H1 (cell line): ENCODE measurements at regions not wholly inside any gene's neighbourhood (a gene's known extent, or its start where the extent isn't known, plus 50 kb on each side); places are given as distances from the start of the nearest gene placed in this dataset.

Experiments used
- CTCF ChIA-PET: fragments of 300-600 bp; sonication (Branson Sonifier 250); formaldehyde crosslinking; loops from one replicate; lab custom pipeline; 2021; ENCODE audit not compliant: partially characterized antibody; lab: Charles Lee
- POLR2A ChIA-PET: fragments of 300-600 bp; sonication (Branson Sonifier 250); formaldehyde crosslinking; loops from one replicate; lab custom pipeline; 2021; ENCODE audit warnings: inconsistent platforms; ENCODE audit not compliant: partially characterized antibody; lab: Charles Lee
- DNase-seq, 2 experiments: peaks; one replicate each; pipeline versions ENCODE4 v3.0.0 to v3.0.0-alpha.2; 2010 to 2022; ENCODE audit warnings: low spot score in 2 of 2, low read depth in 1 of 2, mixed read lengths in 1 of 2
- FAIRE-seq: peaks from 2 replicates; lab custom pipeline; 2011; peaks lifted over from hg19 to GRCh38; lab: Jason Lieb, UNC
- H2AFZ ChIP-seq: 2 replicates; pipeline ENCODE4 v1.8.1; 2012; ENCODE audit warnings: low read length, inconsistent platforms
- H2AK5ac ChIP-seq: 2 replicates; pipeline ENCODE4 v1.6.1; 2013; ENCODE audit warnings: low read depth, low read length
- H2BK120ac ChIP-seq: replicated peaks from 2 replicates; pipeline ENCODE3; 2013; ENCODE audit warnings: low read depth, low read length, inconsistent platforms
- H2BK12ac ChIP-seq: 2 replicates; pipeline ENCODE4 v1.6.1; 2013; ENCODE audit warnings: low read depth, low read length
- H2BK15ac ChIP-seq: 2 replicates; pipeline ENCODE4 v1.6.1; 2013; ENCODE audit warnings: low read length
- H2BK20ac ChIP-seq: 2 replicates; pipeline ENCODE4 v1.6.1; 2013; ENCODE audit warnings: low read length
- H2BK5ac ChIP-seq: 2 replicates; pipeline ENCODE4 v1.6.1; 2013; ENCODE audit warnings: low read depth, low read length
- H3K14ac ChIP-seq: 2 replicates; pipeline ENCODE4 v1.6.1; 2013; ENCODE audit warnings: inconsistent platforms; ENCODE audit not compliant: insufficient read length
- H3K18ac ChIP-seq: 2 replicates; pipeline ENCODE4 v1.6.1; 2013; ENCODE audit warnings: low read length; ENCODE audit errors: extremely low read depth
- H3K23ac ChIP-seq: 2 replicates; pipeline ENCODE4 v1.6.1; 2013; ENCODE audit warnings: inconsistent platforms; ENCODE audit not compliant: insufficient read length
- H3K23me2 ChIP-seq: 2 replicates; pipeline ENCODE4 v1.6.1; 2013; ENCODE audit warnings: low read depth, low read length
- H3K27ac ChIP-seq: 2 replicates; pipeline ENCODE4 v1.6.1; 2011; ENCODE audit warnings: low read depth, low read length, inconsistent platforms
- H3K27me3 ChIP-seq, 4 experiments: replicated peaks in 1 of 4; 1 replicate in 1 of 4; 2 replicates in 3 of 4; pipeline versions ENCODE4 v1.6.1 to v1.8.1; 2011 to 2013; ENCODE audit warnings: low read length in 3 of 4, mild to moderate bottlenecking in 3 of 4, inconsistent platforms in 2 of 4, mixed read lengths in 2 of 4, moderate library complexity in 1 of 4; ENCODE audit not compliant: control insufficient read depth in 3 of 4, insufficient read depth in 3 of 4; ENCODE audit errors: extremely low read depth in 1 of 4
- H3K36me3 ChIP-seq, 4 experiments: 2 replicates each; pipeline versions ENCODE4 v1.6.1 to v1.8.1; 2011 to 2013; ENCODE audit warnings: mild to moderate bottlenecking in 4 of 4, low read length in 3 of 4, moderate library complexity in 2 of 4, control low read depth in 1 of 4, inconsistent platforms in 1 of 4; ENCODE audit not compliant: insufficient read depth in 4 of 4, control insufficient read depth in 2 of 4
- H3K4ac ChIP-seq: replicated peaks from 2 replicates; pipeline ENCODE3; 2013; ENCODE audit warnings: low read length, low read depth, mixed read lengths, inconsistent platforms; ENCODE audit not compliant: insufficient read length
- H3K4me1 ChIP-seq, 4 experiments: replicated peaks in 1 of 4; 1 replicate in 1 of 4; 2 replicates in 3 of 4; pipeline versions ENCODE4 v1.6.1 to v1.8.1; 2011 to 2013; ENCODE audit warnings: low read length in 3 of 4, inconsistent platforms in 2 of 4, mixed read lengths in 1 of 4; ENCODE audit not compliant: insufficient read depth in 4 of 4, control insufficient read depth in 3 of 4
- H3K4me2 ChIP-seq, 2 experiments: 2 replicates each; pipeline versions ENCODE4 v1.6.1 to v1.8.1; 2011 to 2013; ENCODE audit warnings: low read depth in 2 of 2, low read length in 2 of 2, control low read depth in 1 of 2, inconsistent platforms in 1 of 2, mild to moderate bottlenecking in 1 of 2; ENCODE audit not compliant: insufficient read depth in 1 of 2
- H3K4me3 ChIP-seq, 4 experiments: fragments of 200-600, 300-600 bp in 1 of 4; sonication (generic), shearing (Covaris generic), sonication (Bioruptor Twin) in 1 of 4; 2 replicates each; pipeline versions ENCODE4 v1.5.1 to v1.8.1; 2011 to 2016; ENCODE audit warnings: low read length in 4 of 4, low read depth in 3 of 4, control low read depth in 2 of 4, inconsistent platforms in 2 of 4, mild to moderate bottlenecking in 2 of 4, mixed read lengths in 1 of 4, moderate library complexity in 1 of 4; ENCODE audit not compliant: insufficient read depth in 2 of 4; ENCODE audit errors: extremely low read depth in 1 of 4
- H3K56ac ChIP-seq: replicated peaks from 2 replicates; pipeline ENCODE3; 2013; ENCODE audit warnings: low read depth, mild to moderate bottlenecking, mixed read lengths, low read length, inconsistent platforms; ENCODE audit not compliant: insufficient read length
- H3K79me1 ChIP-seq: 2 replicates; pipeline ENCODE4 v1.6.1; 2013; ENCODE audit warnings: low read depth, low read length, control low read depth
- H3K79me2 ChIP-seq, 2 experiments: 2 replicates each; pipeline versions ENCODE4 v1.6.1 to v1.8.1; 2012 to 2013; ENCODE audit warnings: low read length in 2 of 2, mild to moderate bottlenecking in 2 of 2, inconsistent platforms in 1 of 2; ENCODE audit not compliant: insufficient read depth in 2 of 2, control insufficient read depth in 1 of 2
- H3K9ac ChIP-seq, 4 experiments: replicated peaks in 1 of 4; 1 replicate in 1 of 4; 2 replicates in 3 of 4; pipeline versions ENCODE4 v1.6.1 to v1.8.1; 2011 to 2013; ENCODE audit warnings: low read depth in 3 of 4, low read length in 3 of 4, control low read depth in 2 of 4, mild to moderate bottlenecking in 2 of 4, moderate library complexity in 2 of 4, inconsistent platforms in 1 of 4; ENCODE audit errors: extremely low read depth in 1 of 4
- H3K9me3 ChIP-seq, 2 experiments: 2 replicates each; pipeline versions ENCODE4 v1.6.1 to v1.8.1; 2012 to 2013; ENCODE audit warnings: mild to moderate bottlenecking in 2 of 2, moderate library complexity in 2 of 2, control low read depth in 1 of 2, inconsistent platforms in 1 of 2, low read depth in 1 of 2, low read length in 1 of 2, mixed read lengths in 1 of 2; ENCODE audit not compliant: insufficient read depth in 2 of 2
- H4K20me1 ChIP-seq, 2 experiments: replicated peaks in 1 of 2; 2 replicates each; pipeline versions ENCODE3 to v1.8.1; 2011 to 2013; ENCODE audit warnings: inconsistent platforms in 2 of 2, low read length in 2 of 2, mild to moderate bottlenecking in 1 of 2; ENCODE audit not compliant: insufficient read depth in 2 of 2, control insufficient read depth in 1 of 2
- H4K5ac ChIP-seq: 2 replicates; pipeline ENCODE4 v1.6.1; 2013; ENCODE audit warnings: low read length, low read depth, mixed read lengths, inconsistent platforms; ENCODE audit not compliant: insufficient read length
- H4K8ac ChIP-seq: 2 replicates; pipeline ENCODE4 v1.8.0; 2013; ENCODE audit warnings: mild to moderate bottlenecking, moderate library complexity, low read length, inconsistent platforms; ENCODE audit not compliant: insufficient read depth; ENCODE audit errors: extremely low read depth
- H4K91ac ChIP-seq: replicated peaks from 2 replicates; pipeline ENCODE3; 2013; ENCODE audit warnings: low read length, mixed read lengths, inconsistent platforms; ENCODE audit not compliant: insufficient read length
- ASH2L ChIP-seq: fragments of 200-600, 300-600 bp; sonication (generic); IDR thresholded peaks from one replicate; pipeline ENCODE4 v1.7.1; 2017; ENCODE audit warnings: low read length
- BACH1 ChIP-seq: IDR thresholded peaks from 2 replicates; pipeline ENCODE4 v1.6.1; 2012; ENCODE audit warnings: low read length, improper control_type of control experiment
- BRCA1 ChIP-seq: IDR thresholded peaks from 2 replicates; pipeline ENCODE4 v1.6.1; 2012; ENCODE audit warnings: low read depth, low read length, improper control_type of control experiment
- EGR1 ChIP-seq: IDR thresholded peaks from 2 replicates; pipeline ENCODE4 v1.6.1; 2011; ENCODE audit warnings: low read depth, low read length, borderline replicate concordance
- EZH2 ChIP-seq: fragments of 200-600 bp; sonication (generic); IDR thresholded peaks from 2 replicates; pipeline ENCODE4 v1.7.1; 2012; ENCODE audit warnings: low read depth, mild to moderate bottlenecking, moderate library complexity, low read length, inconsistent platforms; ENCODE audit not compliant: severe bottlenecking
- HDAC2 ChIP-seq, 2 experiments: fragments of 300-600 bp in 1 of 2; sonication (generic) in 1 of 2; IDR thresholded peaks; 2 replicates each; pipeline ENCODE4 v1.6.1; 2011 to 2012; ENCODE audit warnings: low read depth in 2 of 2, low read length in 2 of 2, mild to moderate bottlenecking in 2 of 2, moderate library complexity in 2 of 2, borderline replicate concordance in 1 of 2, inconsistent platforms in 1 of 2
- POLR2A ChIP-seq, 2 experiments: IDR thresholded peaks; 1 replicate in 1 of 2; 2 replicates in 1 of 2; pipeline ENCODE4 v1.6.1; 2011; ENCODE audit warnings: low read depth in 2 of 2, low read length in 2 of 2, mild to moderate bottlenecking in 2 of 2; ENCODE audit errors: control extremely low read depth in 1 of 2
- POLR2AphosphoS5 ChIP-seq: IDR thresholded peaks from 2 replicates; pipeline ENCODE4 v1.6.1; 2011; ENCODE audit warnings: low read depth, low read length
- SP1 ChIP-seq: IDR thresholded peaks from 2 replicates; pipeline ENCODE4 v1.6.1; 2011; ENCODE audit warnings: low read depth, low read length
- SP2 ChIP-seq: IDR thresholded peaks from 2 replicates; pipeline ENCODE4 v1.6.1; 2012; ENCODE audit warnings: mild to moderate bottlenecking, low read length, inconsistent platforms
- TAF7 ChIP-seq: optimal IDR thresholded peaks from 2 replicates; pipeline ENCODE3; 2011; ENCODE audit warnings: low read depth, mild to moderate bottlenecking, inconsistent platforms, low read length, moderate library complexity, borderline replicate concordance
- YY1 ChIP-seq: IDR thresholded peaks from 2 replicates; pipeline ENCODE4 v1.6.1; 2011; ENCODE audit warnings: low read depth, mild to moderate bottlenecking, low read length
- WGBS, 2 experiments: shearing (Covaris generic) in 1 of 2; methylation state at CpG; one replicate each; pipeline versions ENCODE4 v1.1.6 to v1.1.7; 2013 to 2015; ENCODE audit warnings: low lambda C conversion rate in 2 of 2, mixed read lengths in 2 of 2, inconsistent platforms in 1 of 2, low coverage in 1 of 2, missing lambda C conversion rate in 1 of 2; ENCODE audit not compliant: insufficient replicate concordance in 2 of 2, insufficient coverage in 1 of 2, insufficient read length in 1 of 2; ENCODE audit errors: extremely low coverage in 1 of 2, missing lambda C conversion rate in 1 of 2; 5-methylcytosine and 5-hydroxymethylcytosine counted together
- TF ChIP-seq, protein P1 (sequence below), 3 experiments: IDR thresholded peaks; 1 replicate in 2 of 3; 2 replicates in 1 of 3; pipeline versions ENCODE4 v1.5.1 to v1.6.1; 2011; ENCODE audit warnings: low read length in 3 of 3, mild to moderate bottlenecking in 3 of 3, inconsistent platforms in 2 of 3, low read depth in 1 of 3, moderate library complexity in 1 of 3; ENCODE audit not compliant: insufficient read depth in 1 of 3; ENCODE audit errors: control extremely low read depth in 1 of 3
- TF ChIP-seq, protein P2 (sequence below): IDR thresholded peaks from 2 replicates; pipeline ENCODE4 v1.6.1; 2012; ENCODE audit warnings: inconsistent platforms

DNA sequence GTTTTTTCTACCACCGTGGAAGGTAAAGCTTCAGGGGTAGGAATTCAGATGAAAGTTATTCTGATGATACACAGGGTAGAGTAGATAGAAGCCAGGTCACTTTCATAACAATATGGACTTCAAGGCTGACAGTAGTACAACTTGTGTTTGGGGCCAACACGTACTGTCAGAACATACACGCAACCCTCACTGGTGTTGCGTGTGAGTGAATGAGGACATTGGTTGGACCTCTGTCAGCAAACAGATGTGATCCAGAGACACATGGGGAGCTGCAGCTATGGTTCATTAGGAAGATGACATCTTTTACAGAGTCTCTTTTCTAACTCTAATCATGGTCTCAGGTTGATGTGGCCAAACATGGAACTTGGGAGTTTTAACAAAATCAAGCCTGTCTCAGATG, 70.1 kb upstream of the MOCS2 start:
- no peak overlapping the region for H3K4ac ChIP-seq
- no peak overlapping the region for H3K18ac ChIP-seq
- POLR2A ChIA-PET: no interaction called here
- 93% methylated on average over 4 of the region's 4 CpGs; no CpG with 5 or more reads in 1 of the 2 experiments for WGBS, 2 experiments
- CTCF ChIA-PET: no interaction called here
- no peak overlapping the region for H4K5ac ChIP-seq
- H4K8ac ChIP-seq: no peak overlapping the region
- H3K4me3 ChIP-seq: no peak overlapping the region
- H2BK20ac ChIP-seq: no peak overlapping the region
- no peak overlapping the region for H4K91ac ChIP-seq
- no peak overlapping the region for H2BK5ac ChIP-seq
- H3K36me3 ChIP-seq: no peaks in the 10 kb centered on the region
- H3K14ac ChIP-seq: no peak overlapping the region
- H2AFZ ChIP-seq: no peak overlapping the region
- no peak overlapping the region for H3K23ac ChIP-seq
- no peaks in the 10 kb centered on the region for H3K9me3 ChIP-seq
- no peak overlapping the region for H2BK120ac ChIP-seq
- H2BK15ac ChIP-seq: no peak overlapping the region
- no peaks in the 10 kb centered on the region for H4K20me1 ChIP-seq
- no peak overlapping the region for H3K9ac ChIP-seq
- no peak overlapping the region for H3K27ac ChIP-seq
- H3K79me2 ChIP-seq: no peaks in the 10 kb centered on the region
- no peak overlapping the region for H2BK12ac ChIP-seq
- no peak overlapping the region for H2AK5ac ChIP-seq
- H3K79me1 ChIP-seq: no peaks in the 10 kb centered on the region
- FAIRE-seq (no peak), DNase-seq (no peak)
- no peaks in the 10 kb centered on the region for H3K23me2 ChIP-seq
- H3K27me3 ChIP-seq: no peaks in the 10 kb centered on the region
- no peaks in the 10 kb centered on the region for H3K4me1 ChIP-seq
- H3K4me2 ChIP-seq: no peak overlapping the region
- H3K56ac ChIP-seq: no peak overlapping the region
- TF ChIP-seq ASH2L: no peak
- no peak for TF ChIP-seq SP2
- TF ChIP-seq YY1: no peak
- no peak for TF ChIP-seq BACH1
- no peak for TF ChIP-seq BRCA1
- TF ChIP-seq, protein P1, sequence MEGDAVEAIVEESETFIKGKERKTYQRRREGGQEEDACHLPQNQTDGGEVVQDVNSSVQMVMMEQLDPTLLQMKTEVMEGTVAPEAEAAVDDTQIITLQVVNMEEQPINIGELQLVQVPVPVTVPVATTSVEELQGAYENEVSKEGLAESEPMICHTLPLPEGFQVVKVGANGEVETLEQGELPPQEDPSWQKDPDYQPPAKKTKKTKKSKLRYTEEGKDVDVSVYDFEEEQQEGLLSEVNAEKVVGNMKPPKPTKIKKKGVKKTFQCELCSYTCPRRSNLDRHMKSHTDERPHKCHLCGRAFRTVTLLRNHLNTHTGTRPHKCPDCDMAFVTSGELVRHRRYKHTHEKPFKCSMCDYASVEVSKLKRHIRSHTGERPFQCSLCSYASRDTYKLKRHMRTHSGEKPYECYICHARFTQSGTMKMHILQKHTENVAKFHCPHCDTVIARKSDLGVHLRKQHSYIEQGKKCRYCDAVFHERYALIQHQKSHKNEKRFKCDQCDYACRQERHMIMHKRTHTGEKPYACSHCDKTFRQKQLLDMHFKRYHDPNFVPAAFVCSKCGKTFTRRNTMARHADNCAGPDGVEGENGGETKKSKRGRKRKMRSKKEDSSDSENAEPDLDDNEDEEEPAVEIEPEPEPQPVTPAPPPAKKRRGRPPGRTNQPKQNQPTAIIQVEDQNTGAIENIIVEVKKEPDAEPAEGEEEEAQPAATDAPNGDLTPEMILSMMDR (IDR thresholded peaks at IDR 0.05; ENCODE audit: control extremely low read depth in 1 of 3, insufficient read depth in 1 of 3, low read depth in 1 of 3, low read length in 3 of 3): no peak
- TF ChIP-seq, protein P2, sequence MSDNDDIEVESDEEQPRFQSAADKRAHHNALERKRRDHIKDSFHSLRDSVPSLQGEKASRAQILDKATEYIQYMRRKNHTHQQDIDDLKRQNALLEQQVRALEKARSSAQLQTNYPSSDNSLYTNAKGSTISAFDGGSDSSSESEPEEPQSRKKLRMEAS: no peak
- no peak for TF ChIP-seq SP1
- no peak for TF ChIP-seq HDAC2 (IDR thresholded peaks at IDR 0.05; ENCODE audit: borderline replicate concordance in 1 of 2, low read depth in 2 of 2, low read length in 2 of 2)
- TF ChIP-seq TAF7: no peak
- TF ChIP-seq EZH2: no peak
- TF ChIP-seq POLR2AphosphoS5: no peak
- no peak for TF ChIP-seq POLR2A (IDR thresholded peaks at IDR 0.05; ENCODE audit: control extremely low read depth in 1 of 2, low read depth in 2 of 2, low read length in 2 of 2)
- TF ChIP-seq EGR1: no peak
